SK-N-SH treated with all-trans-retinoic acid at 6 μM for 48 hours (cell line): ENCODE measurements at regions not wholly inside any gene's neighbourhood (a gene's known extent, or its start where the extent isn't known, plus 50 kb on each side); places are given as distances from the start of the nearest gene placed in this dataset.

ENCODE experiments used
- ESRRG ChIP-seq: fragments of 250-450 bp; sonication (Bioruptor Pico); IDR thresholded peaks from 2 replicates; pipeline ENCODE4 v1.6.1; 2021; ENCODE audit warnings: mild to moderate bottlenecking
- ISL1 ChIP-seq: fragments of 250-450 bp; sonication (Bioruptor Pico); IDR thresholded peaks from 2 replicates; pipeline ENCODE4 v2.1.2; 2022; ENCODE audit warnings: mild to moderate bottlenecking, moderate library complexity
- SNAI2 ChIP-seq: fragments of 250-450 bp; sonication (Bioruptor Pico); IDR thresholded peaks from 2 replicates; pipeline ENCODE4 v1.5.0; 2020; ENCODE audit warnings: mild to moderate bottlenecking, moderate library complexity
- TCF4 ChIP-seq: fragments of 250-450 bp; sonication (Bioruptor Pico); IDR thresholded peaks from 2 replicates; pipeline ENCODE4 v1.8.0; 2021; ENCODE audit warnings: mild to moderate bottlenecking, moderate library complexity, borderline replicate concordance
- ZFP3 ChIP-seq: fragments of 250-450 bp; sonication (Bioruptor Pico); IDR thresholded peaks from 2 replicates; pipeline ENCODE4 v1.5.0; 2020; ENCODE audit warnings: mild to moderate bottlenecking, moderate library complexity
- ZFP30 ChIP-seq: fragments of 450-650 bp; formaldehyde crosslinking; IDR thresholded peaks from 2 replicates; pipeline ENCODE4 v1.5.0; 2022; ENCODE audit warnings: mild to moderate bottlenecking, moderate library complexity
- ZNF565 ChIP-seq: fragments of 450-650 bp; formaldehyde crosslinking; conservative IDR thresholded peaks from 2 replicates; pipeline ENCODE4 v1.5.0; 2020; ENCODE audit warnings: low read depth, mild to moderate bottlenecking, moderate library complexity
- TF ChIP-seq, protein P1 (sequence below): fragments of 250-450 bp; sonication (Bioruptor Pico); IDR thresholded peaks from 2 replicates; pipeline ENCODE4 v1.8.0; 2020; ENCODE audit warnings: mild to moderate bottlenecking, moderate library complexity, borderline replicate concordance
- TF ChIP-seq, protein P2 (sequence below): fragments of 250-450 bp; sonication (Bioruptor Pico); IDR thresholded peaks from 2 replicates; pipeline ENCODE4 v1.5.0; 2020; ENCODE audit warnings: mild to moderate bottlenecking, moderate library complexity

DNA sequence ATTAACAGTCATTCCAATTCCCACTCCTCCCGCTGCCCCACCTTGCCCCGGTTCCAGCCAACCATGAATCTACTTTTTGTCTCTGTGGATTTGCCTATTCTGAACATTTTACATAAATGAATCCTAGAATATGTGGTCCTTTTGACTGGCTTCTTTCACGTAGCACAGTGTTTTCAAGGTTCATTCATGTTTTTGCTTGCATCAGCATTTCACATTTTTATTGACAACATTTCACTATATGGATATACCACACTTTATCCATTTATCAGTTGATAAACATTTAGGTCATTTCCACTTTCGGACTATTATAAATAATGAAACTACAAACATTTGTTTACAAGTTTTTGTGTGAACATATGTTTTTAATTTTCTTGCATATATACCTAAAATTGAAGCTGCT lies 182.0 kb downstream of the ZNF248 start:
- TF ChIP-seq ESRRG: no peak
- TF ChIP-seq ZFP3 (CRISPR knock-in tag): no peak
- TF ChIP-seq SNAI2 (CRISPR knock-in tag): no peak
- no peak for TF ChIP-seq TCF4 (CRISPR knock-in tag)
- no peak for TF ChIP-seq ZNF565 (CRISPR knock-in tag)
- no peak for TF ChIP-seq ZFP30 (CRISPR knock-in tag)
- TF ChIP-seq ISL1 (CRISPR knock-in tag): no peak
- TF ChIP-seq, protein P1, sequence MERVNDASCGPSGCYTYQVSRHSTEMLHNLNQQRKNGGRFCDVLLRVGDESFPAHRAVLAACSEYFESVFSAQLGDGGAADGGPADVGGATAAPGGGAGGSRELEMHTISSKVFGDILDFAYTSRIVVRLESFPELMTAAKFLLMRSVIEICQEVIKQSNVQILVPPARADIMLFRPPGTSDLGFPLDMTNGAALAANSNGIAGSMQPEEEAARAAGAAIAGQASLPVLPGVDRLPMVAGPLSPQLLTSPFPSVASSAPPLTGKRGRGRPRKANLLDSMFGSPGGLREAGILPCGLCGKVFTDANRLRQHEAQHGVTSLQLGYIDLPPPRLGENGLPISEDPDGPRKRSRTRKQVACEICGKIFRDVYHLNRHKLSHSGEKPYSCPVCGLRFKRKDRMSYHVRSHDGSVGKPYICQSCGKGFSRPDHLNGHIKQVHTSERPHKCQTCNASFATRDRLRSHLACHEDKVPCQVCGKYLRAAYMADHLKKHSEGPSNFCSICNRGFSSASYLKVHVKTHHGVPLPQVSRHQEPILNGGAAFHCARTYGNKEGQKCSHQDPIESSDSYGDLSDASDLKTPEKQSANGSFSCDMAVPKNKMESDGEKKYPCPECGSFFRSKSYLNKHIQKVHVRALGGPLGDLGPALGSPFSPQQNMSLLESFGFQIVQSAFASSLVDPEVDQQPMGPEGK (CRISPR knock-in tag): no peak
- TF ChIP-seq, protein P2, sequence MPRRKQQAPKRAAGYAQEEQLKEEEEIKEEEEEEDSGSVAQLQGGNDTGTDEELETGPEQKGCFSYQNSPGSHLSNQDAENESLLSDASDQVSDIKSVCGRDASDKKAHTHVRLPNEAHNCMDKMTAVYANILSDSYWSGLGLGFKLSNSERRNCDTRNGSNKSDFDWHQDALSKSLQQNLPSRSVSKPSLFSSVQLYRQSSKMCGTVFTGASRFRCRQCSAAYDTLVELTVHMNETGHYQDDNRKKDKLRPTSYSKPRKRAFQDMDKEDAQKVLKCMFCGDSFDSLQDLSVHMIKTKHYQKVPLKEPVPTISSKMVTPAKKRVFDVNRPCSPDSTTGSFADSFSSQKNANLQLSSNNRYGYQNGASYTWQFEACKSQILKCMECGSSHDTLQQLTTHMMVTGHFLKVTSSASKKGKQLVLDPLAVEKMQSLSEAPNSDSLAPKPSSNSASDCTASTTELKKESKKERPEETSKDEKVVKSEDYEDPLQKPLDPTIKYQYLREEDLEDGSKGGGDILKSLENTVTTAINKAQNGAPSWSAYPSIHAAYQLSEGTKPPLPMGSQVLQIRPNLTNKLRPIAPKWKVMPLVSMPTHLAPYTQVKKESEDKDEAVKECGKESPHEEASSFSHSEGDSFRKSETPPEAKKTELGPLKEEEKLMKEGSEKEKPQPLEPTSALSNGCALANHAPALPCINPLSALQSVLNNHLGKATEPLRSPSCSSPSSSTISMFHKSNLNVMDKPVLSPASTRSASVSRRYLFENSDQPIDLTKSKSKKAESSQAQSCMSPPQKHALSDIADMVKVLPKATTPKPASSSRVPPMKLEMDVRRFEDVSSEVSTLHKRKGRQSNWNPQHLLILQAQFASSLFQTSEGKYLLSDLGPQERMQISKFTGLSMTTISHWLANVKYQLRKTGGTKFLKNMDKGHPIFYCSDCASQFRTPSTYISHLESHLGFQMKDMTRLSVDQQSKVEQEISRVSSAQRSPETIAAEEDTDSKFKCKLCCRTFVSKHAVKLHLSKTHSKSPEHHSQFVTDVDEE (CRISPR knock-in tag): no peak
